ENCODE measurements at regions not wholly inside any gene's neighbourhood (a gene's known extent, or its start where the extent isn't known, plus 50 kb on each side); places are given as distances from the start of the nearest gene placed in this dataset.

- peaks cover 20% of the 10 kb centered on the region for H3K4me1 Mint-ChIP-seq (ENCODE audit: low read depth, unreplicated experiment)
- no peaks in the 10 kb centered on the region for H3K36me3 Mint-ChIP-seq (ENCODE audit: low read depth, unreplicated experiment)
- H3K4me1 ChIP-seq (ENCODE audit: insufficient read depth, low read length): peaks cover 4% of the 10 kb centered on the region
- no peak overlapping the region for H3K27ac ChIP-seq (ENCODE audit: low read depth, low read length)
- no peak for TF ChIP-seq EZH2 (IDR thresholded peaks at IDR 0.05; ENCODE audit: insufficient read depth, low read length)
- TF ChIP-seq CTCF (IDR thresholded peaks at IDR 0.05; ENCODE audit: insufficient read depth, low read depth, low read length): no peak
- no peaks in the 10 kb centered on the region for H3K9me3 ChIP-seq (ENCODE audit: insufficient read depth, low read depth, low read length)
- no peak overlapping the region for H3K4me3 Mint-ChIP-seq (ENCODE audit: unreplicated experiment)
- no peaks in the 10 kb centered on the region for H3K79me2 ChIP-seq (ENCODE audit: insufficient read depth, low read length)
- no peaks in the 10 kb centered on the region for H3K27me3 ChIP-seq (ENCODE audit: insufficient read depth, low read length)
- no peaks in the 10 kb centered on the region for H3K36me3 ChIP-seq (ENCODE audit: insufficient read depth, low read length)
- H3K9me3 Mint-ChIP-seq (ENCODE audit: unreplicated experiment): no peaks in the 10 kb centered on the region
- DNase-seq (ENCODE audit: low read depth): peak; percentile 27
- H3K4me2 ChIP-seq (ENCODE audit: low read length): no peak overlapping the region
- no peak overlapping the region for H3K4me3 ChIP-seq (ENCODE audit: insufficient read depth, low read depth, low read length)
- no peaks in the 10 kb centered on the region for H4K20me1 ChIP-seq (ENCODE audit: insufficient read depth, low read length)
- H3K27ac Mint-ChIP-seq (ENCODE audit: unreplicated experiment): no peak overlapping the region
- peaks cover 13% of the 10 kb centered on the region for H3K27me3 Mint-ChIP-seq (ENCODE audit: low read depth, unreplicated experiment)
- H3K9ac ChIP-seq (ENCODE audit: low read length): no peak overlapping the region
- H2AFZ ChIP-seq (ENCODE audit: low read depth, low read length): no peak overlapping the region
- peak; percentile 76 for FAIRE-seq
These were observed 489.6 kb downstream of the TNS3 start for GRCh38 chr7:47092336-47092735.

GRCh38 chr7:47091141-47091540 lies 490.8 kb downstream of the TNS3 start:
- H3K4me3 Mint-ChIP-seq (ENCODE audit: unreplicated experiment): no peak overlapping the region
- Histone ChIP-seq H3K9me3 (ENCODE audit: insufficient read depth, low read depth, low read length) (no peaks in the 10 kb centered on the region), H3K4me1 (ENCODE audit: insufficient read depth, low read length) (peaks cover 4% of the 10 kb centered on the region), H4K20me1 (ENCODE audit: insufficient read depth, low read length) (no peaks in the 10 kb centered on the region), H3K27ac (ENCODE audit: low read depth, low read length) (no peak overlapping the region), H3K36me3 (ENCODE audit: insufficient read depth, low read length) (no peaks in the 10 kb centered on the region), H2AFZ (ENCODE audit: low read depth, low read length) (no peak overlapping the region), H3K4me3 (ENCODE audit: insufficient read depth, low read depth, low read length) (no peak overlapping the region), H3K79me2 (ENCODE audit: insufficient read depth, low read length) (no peaks in the 10 kb centered on the region), H3K27me3 (ENCODE audit: insufficient read depth, low read length) (no peaks in the 10 kb centered on the region), H3K9ac (ENCODE audit: low read length) (no peak overlapping the region), H3K4me2 (ENCODE audit: low read length) (no peak overlapping the region)
- DNase-seq (ENCODE audit: low read depth): peak; percentile 46
- no peaks in the 10 kb centered on the region for H3K9me3 Mint-ChIP-seq (ENCODE audit: unreplicated experiment)
- FAIRE-seq: peak; percentile 34
- H3K27ac Mint-ChIP-seq (ENCODE audit: unreplicated experiment): peak overlapping the region; percentile 8
- H3K36me3 Mint-ChIP-seq (ENCODE audit: low read depth, unreplicated experiment): no peaks in the 10 kb centered on the region
- H3K27me3 Mint-ChIP-seq (ENCODE audit: low read depth, unreplicated experiment): peaks cover 13% of the 10 kb centered on the region
- peaks cover 20% of the 10 kb centered on the region for H3K4me1 Mint-ChIP-seq (ENCODE audit: low read depth, unreplicated experiment)
- TF ChIP-seq CTCF (IDR thresholded peaks at IDR 0.05; ENCODE audit: insufficient read depth, low read depth, low read length) (no peak), EZH2 (IDR thresholded peaks at IDR 0.05; ENCODE audit: insufficient read depth, low read length) (no peak)

GRCh38 chr7:47089461-47089860 lies 492.4 kb downstream of the TNS3 start:
- Mint-ChIP-seq H3K27me3 (ENCODE audit: low read depth, unreplicated experiment) (peaks cover 13% of the 10 kb centered on the region), H3K36me3 (ENCODE audit: low read depth, unreplicated experiment) (no peaks in the 10 kb centered on the region), H3K9me3 (ENCODE audit: unreplicated experiment) (no peaks in the 10 kb centered on the region), H3K27ac (ENCODE audit: unreplicated experiment) (no peak overlapping the region), H3K4me3 (ENCODE audit: unreplicated experiment) (no peak overlapping the region), H3K4me1 (ENCODE audit: low read depth, unreplicated experiment) (peaks cover 21% of the 10 kb centered on the region)
- Histone ChIP-seq H3K79me2 (ENCODE audit: insufficient read depth, low read length) (no peaks in the 10 kb centered on the region), H4K20me1 (ENCODE audit: insufficient read depth, low read length) (no peaks in the 10 kb centered on the region), H3K4me1 (ENCODE audit: insufficient read depth, low read length) (peaks cover 4% of the 10 kb centered on the region), H3K36me3 (ENCODE audit: insufficient read depth, low read length) (no peaks in the 10 kb centered on the region), H2AFZ (ENCODE audit: low read depth, low read length) (no peak overlapping the region), H3K27ac (ENCODE audit: low read depth, low read length) (no peak overlapping the region), H3K27me3 (ENCODE audit: insufficient read depth, low read length) (no peaks in the 10 kb centered on the region), H3K9me3 (ENCODE audit: insufficient read depth, low read depth, low read length) (no peaks in the 10 kb centered on the region), H3K4me3 (ENCODE audit: insufficient read depth, low read depth, low read length) (no peak overlapping the region), H3K4me2 (ENCODE audit: low read length) (no peak overlapping the region), H3K9ac (ENCODE audit: low read length) (no peak overlapping the region)
- TF ChIP-seq CTCF (IDR thresholded peaks at IDR 0.05; ENCODE audit: insufficient read depth, low read depth, low read length) (no peak), EZH2 (IDR thresholded peaks at IDR 0.05; ENCODE audit: insufficient read depth, low read length) (no peak)
- DNase-seq (ENCODE audit: low read depth): no peak
- no peak for FAIRE-seq
